NCI-H1417 (cell line): ENCODE measurements at regions not wholly inside any gene's neighbourhood (a gene's known extent, or its start where the extent isn't known, plus 50 kb on each side); places are given as distances from the start of the nearest gene placed in this dataset.

Experiments used
- DNase-seq, 3 experiments: peaks; one replicate each; lab custom pipeline; 2025; lab: John Stamatoyannopoulos, UW

- DNase-seq = no peak
Observed at GRCh38 chr3:36259580-36259979, 120.7 kb upstream of the STAC start.

- no peak for DNase-seq
Observed at GRCh38 chr3:36269274-36269673, 111.0 kb upstream of the STAC start.

GRCh38 chr3:36282766-36283165, 97.5 kb upstream of the STAC start:
- peak in 1 of 3 experiments; percentile 41 for DNase-seq

- DNase-seq = no peak
Observed at GRCh38 chr3:36295296-36295695, 85.0 kb upstream of the STAC start.

- peak in 1 of 3 experiments; percentile 2 for DNase-seq
Observed at GRCh38 chr3:36297195-36297594, 83.1 kb upstream of the STAC start.

GRCh38 chr3:36298188-36298587, 82.1 kb upstream of the STAC start:
- no peak for DNase-seq

- no peak for DNase-seq
Observed at GRCh38 chr3:36302158-36302509, 78.2 kb upstream of the STAC start.

- no peak for DNase-seq
Observed at GRCh38 chr3:36302626-36303025, 77.7 kb upstream of the STAC start.

GRCh38 chr3:36303286-36303685, 77.0 kb upstream of the STAC start:
- no peak for DNase-seq

- DNase-seq = no peak
Observed at GRCh38 chr3:36305929-36306520, 74.3 kb upstream of the STAC start.

GRCh38 chr3:36309092-36309491, 71.2 kb upstream of the STAC start:
- DNase-seq = no peak

- DNase-seq = no peak
Observed at GRCh38 chr3:36312351-36312750, 68.0 kb upstream of the STAC start.

- no peak for DNase-seq
Observed at GRCh38 chr3:36317915-36318314, 62.4 kb upstream of the STAC start.

- no peak for DNase-seq
Observed at GRCh38 chr3:36318621-36319200, 61.6 kb upstream of the STAC start.

GRCh38 chr3:36319680-36320079, 60.6 kb upstream of the STAC start:
- DNase-seq = no peak
